Skeletal muscle tissue (tissue), 3 donors: ENCODE measurements at regions not wholly inside any gene's neighbourhood (a gene's known extent, or its start where the extent isn't known, plus 50 kb on each side); places are given as distances from the start of the nearest gene placed in this dataset.

Experiments used
- H3K27ac ChIP-seq: one replicate; pipeline ENCODE4 v1.7.0; 2013; ENCODE audit warnings: mild to moderate bottlenecking, low read depth, low read length, inconsistent platforms
- H3K27me3 ChIP-seq, 3 donors: one replicate each; pipeline ENCODE4 v1.7.0; 2013; ENCODE audit warnings: low read length in 3 of 3; ENCODE audit not compliant: control insufficient read depth in 3 of 3, insufficient read depth in 3 of 3
- H3K36me3 ChIP-seq, 3 donors: one replicate each; pipeline ENCODE4 v1.7.0; 2013; ENCODE audit warnings: low read length in 3 of 3; ENCODE audit not compliant: control insufficient read depth in 3 of 3, insufficient read depth in 3 of 3
- H3K4me1 ChIP-seq, 3 donors: one replicate each; pipeline ENCODE4 v1.7.0; 2013; ENCODE audit warnings: low read length in 3 of 3, mild to moderate bottlenecking in 3 of 3; ENCODE audit not compliant: control insufficient read depth in 3 of 3, insufficient read depth in 3 of 3
- H3K4me3 ChIP-seq, 3 donors: one replicate each; pipeline ENCODE4 v1.7.0; 2013; ENCODE audit warnings: low read length in 3 of 3
- H3K9ac ChIP-seq, 3 donors: one replicate each; pipeline ENCODE4 v1.7.0; 2013; ENCODE audit warnings: low read length in 3 of 3, mild to moderate bottlenecking in 3 of 3, moderate library complexity in 2 of 3, low read depth in 1 of 3
- H3K9me3 ChIP-seq, 3 donors: one replicate each; pipeline ENCODE4 v1.7.0; 2013; ENCODE audit warnings: low read length in 3 of 3; ENCODE audit not compliant: control insufficient read depth in 3 of 3
- donor health status: Osteomylitis.

GRCh38 chr9:84169240-84169639 lies 171.3 kb downstream of the SLC28A3 start:
- Histone ChIP-seq H3K27ac (no peak overlapping the region), H3K27me3 (no peaks in the 10 kb centered on the region), H3K4me1 (peaks cover 14 to 16% (median 15%) of the 10 kb centered on the region in 3 donors), H3K36me3 (no peaks in the 10 kb centered on the region), H3K9me3 (no peaks in the 10 kb centered on the region), H3K9ac (no peak overlapping the region), H3K4me3 (no peak overlapping the region)

GRCh38 chr9:84170521-84171141 lies 169.9 kb downstream of the SLC28A3 start:
- peaks cover 14 to 16% (median 15%) of the 10 kb centered on the region in 3 donors for H3K4me1 ChIP-seq
- H3K9ac ChIP-seq = peak overlapping the region in 2 of 3 donors; percentile 48 to 55
- no peaks in the 10 kb centered on the region for H3K36me3 ChIP-seq
- no peaks in the 10 kb centered on the region for H3K9me3 ChIP-seq
- peak overlapping the region; percentile 77 for H3K27ac ChIP-seq
- no peaks in the 10 kb centered on the region for H3K27me3 ChIP-seq
- H3K4me3 ChIP-seq = peak overlapping the region in 2 of 3 donors; percentile 33 to 49

GRCh38 chr9:84173961-84174360 lies 166.6 kb downstream of the SLC28A3 start:
- Histone ChIP-seq H3K27ac (no peak overlapping the region), H3K36me3 (no peaks in the 10 kb centered on the region), H3K4me3 (no peak overlapping the region), H3K9ac (no peak overlapping the region), H3K9me3 (no peaks in the 10 kb centered on the region), H3K27me3 (no peaks in the 10 kb centered on the region), H3K4me1 (peaks cover 12 to 15% (median 13%) of the 10 kb centered on the region in 3 donors)

GRCh38 chr9:84174486-84174885 lies 166.1 kb downstream of the SLC28A3 start:
- Histone ChIP-seq H3K27ac (no peak overlapping the region), H3K9me3 (no peaks in the 10 kb centered on the region), H3K36me3 (no peaks in the 10 kb centered on the region), H3K4me3 (no peak overlapping the region), H3K9ac (no peak overlapping the region), H3K4me1 (peaks cover 12 to 15% (median 13%) of the 10 kb centered on the region in 3 donors), H3K27me3 (no peaks in the 10 kb centered on the region)

- Histone ChIP-seq H3K9ac (no peak overlapping the region), H3K36me3 (no peaks in the 10 kb centered on the region), H3K27me3 (no peaks in the 10 kb centered on the region), H3K4me1 (peaks cover 13 to 23% (median 21%) of the 10 kb centered on the region in 3 donors), H3K9me3 (no peaks in the 10 kb centered on the region), H3K27ac (no peak overlapping the region), H3K4me3 (no peak overlapping the region)
Observed at GRCh38 chr9:84177407-84177806, 163.2 kb downstream of the SLC28A3 start.

GRCh38 chr9:84179531-84179930 lies 161.0 kb downstream of the SLC28A3 start:
- no peak overlapping the region for H3K9ac ChIP-seq
- no peaks in the 10 kb centered on the region for H3K36me3 ChIP-seq
- H3K4me1 ChIP-seq = peaks cover 14 to 27% (median 24%) of the 10 kb centered on the region in 3 donors
- no peaks in the 10 kb centered on the region for H3K27me3 ChIP-seq
- no peaks in the 10 kb centered on the region for H3K9me3 ChIP-seq
- no peak overlapping the region for H3K4me3 ChIP-seq
- H3K27ac ChIP-seq = no peak overlapping the region

- Histone ChIP-seq H3K9ac (no peak overlapping the region), H3K4me3 (no peak overlapping the region), H3K9me3 (no peaks in the 10 kb centered on the region)
Observed at GRCh38 chr9:84187090-84187489, 153.5 kb downstream of the SLC28A3 start.

GRCh38 chr9:84189904-84190303 lies 150.7 kb downstream of the SLC28A3 start:
- Histone ChIP-seq H3K27ac (no peak overlapping the region), H3K4me1 (no peaks in the 10 kb centered on the region), H3K9ac (no peak overlapping the region), H3K4me3 (no peak overlapping the region), H3K27me3 (no peaks in the 10 kb centered on the region), H3K9me3 (no peaks in the 10 kb centered on the region), H3K36me3 (no peaks in the 10 kb centered on the region)

More at GRCh38 chr9:84187090-84187489, 153.5 kb downstream of the SLC28A3 start:
- Histone ChIP-seq H3K4me1 (peaks cover 3 to 7% (median 7%) of the 10 kb centered on the region in 3 donors), H3K36me3 (no peaks in the 10 kb centered on the region), H3K27ac (no peak overlapping the region), H3K27me3 (no peaks in the 10 kb centered on the region)

- Histone ChIP-seq H3K36me3 (no peaks in the 10 kb centered on the region), H3K4me1 (no peaks in the 10 kb centered on the region), H3K27ac (no peak overlapping the region), H3K9ac (no peak overlapping the region), H3K4me3 (no peak overlapping the region), H3K27me3 (no peaks in the 10 kb centered on the region), H3K9me3 (no peaks in the 10 kb centered on the region)
Observed at GRCh38 chr9:84190411-84190810, 150.1 kb downstream of the SLC28A3 start.

- Histone ChIP-seq H3K27ac (peak overlapping the region; percentile 19), H3K4me1 (no peaks in the 10 kb centered on the region), H3K9me3 (no peaks in the 10 kb centered on the region), H3K27me3 (peaks cover 0 to 5% (median 5%) of the 10 kb centered on the region in 3 donors), H3K9ac (no peak overlapping the region), H3K36me3 (no peaks in the 10 kb centered on the region), H3K4me3 (no peak overlapping the region)
Observed at GRCh38 chr9:84206801-84207370, 133.7 kb downstream of the SLC28A3 start.
